Keratinocyte (primary cell): ENCODE measurements at regions not wholly inside any gene's neighbourhood (a gene's known extent, or its start where the extent isn't known, plus 50 kb on each side); places are given as distances from the start of the nearest gene placed in this dataset.

ENCODE experiments used
- EZH2 ChIP-seq: IDR thresholded peaks from one replicate; pipeline ENCODE4 v1.6.1; 2012; ENCODE audit warnings: inconsistent platforms, mild to moderate bottlenecking, low read length, moderate library complexity
- TF ChIP-seq, protein P1 (sequence below), 3 experiments: IDR thresholded peaks in 1 of 3; conservative IDR thresholded peaks in 1 of 3; optimal IDR thresholded peaks in 1 of 3; 2 replicates in 2 of 3; 3 replicates in 1 of 3; pipeline versions ENCODE3 to v1.5.1; 2011; ENCODE audit warnings: low read length in 3 of 3, mild to moderate bottlenecking in 3 of 3, moderate library complexity in 2 of 3, control low read depth in 1 of 3, inconsistent platforms in 1 of 3; ENCODE audit not compliant: insufficient read depth in 2 of 3; ENCODE audit errors: extremely low read depth in 1 of 3

DNA sequence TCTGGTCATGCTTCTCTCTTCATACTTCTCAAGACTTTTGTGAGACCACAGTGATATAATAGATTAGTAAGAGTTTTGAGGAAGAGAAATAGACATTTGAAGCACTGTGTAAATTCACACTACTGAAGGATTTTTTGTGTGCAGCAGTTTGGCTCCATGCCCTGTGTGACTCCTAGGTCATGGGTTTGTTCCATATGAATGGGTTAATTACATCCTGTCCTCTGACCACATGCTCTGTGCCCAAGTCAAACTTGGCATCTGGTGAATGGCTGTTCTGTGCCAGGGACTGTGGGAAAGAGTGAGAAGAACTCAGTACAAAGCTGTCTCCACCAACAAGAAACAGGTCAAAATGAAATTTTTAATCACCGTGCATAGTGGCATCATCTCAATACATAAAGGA is 304.0 kb downstream of the LNPK start:
- TF ChIP-seq, protein P1, sequence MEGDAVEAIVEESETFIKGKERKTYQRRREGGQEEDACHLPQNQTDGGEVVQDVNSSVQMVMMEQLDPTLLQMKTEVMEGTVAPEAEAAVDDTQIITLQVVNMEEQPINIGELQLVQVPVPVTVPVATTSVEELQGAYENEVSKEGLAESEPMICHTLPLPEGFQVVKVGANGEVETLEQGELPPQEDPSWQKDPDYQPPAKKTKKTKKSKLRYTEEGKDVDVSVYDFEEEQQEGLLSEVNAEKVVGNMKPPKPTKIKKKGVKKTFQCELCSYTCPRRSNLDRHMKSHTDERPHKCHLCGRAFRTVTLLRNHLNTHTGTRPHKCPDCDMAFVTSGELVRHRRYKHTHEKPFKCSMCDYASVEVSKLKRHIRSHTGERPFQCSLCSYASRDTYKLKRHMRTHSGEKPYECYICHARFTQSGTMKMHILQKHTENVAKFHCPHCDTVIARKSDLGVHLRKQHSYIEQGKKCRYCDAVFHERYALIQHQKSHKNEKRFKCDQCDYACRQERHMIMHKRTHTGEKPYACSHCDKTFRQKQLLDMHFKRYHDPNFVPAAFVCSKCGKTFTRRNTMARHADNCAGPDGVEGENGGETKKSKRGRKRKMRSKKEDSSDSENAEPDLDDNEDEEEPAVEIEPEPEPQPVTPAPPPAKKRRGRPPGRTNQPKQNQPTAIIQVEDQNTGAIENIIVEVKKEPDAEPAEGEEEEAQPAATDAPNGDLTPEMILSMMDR (optimal IDR thresholded peaks at IDR 0.05 in 1 of 3, IDR thresholded peaks at IDR 0.05 in 1 of 3, conservative IDR thresholded peaks at IDR 0.05 in 1 of 3; ENCODE audit: extremely low read depth in 1 of 3, insufficient read depth in 2 of 3, low read length in 3 of 3), result no peak
- no peak for TF ChIP-seq EZH2
